ENCODE measurements at regions not wholly inside any gene's neighbourhood (a gene's known extent, or its start where the extent isn't known, plus 50 kb on each side); places are given as distances from the start of the nearest gene placed in this dataset.
"Not testable (repeated sequence)": the region's sequence is repeated elsewhere in the genome, so short reads cannot be mapped to it uniquely, and the experiment has no call there.

DNA sequence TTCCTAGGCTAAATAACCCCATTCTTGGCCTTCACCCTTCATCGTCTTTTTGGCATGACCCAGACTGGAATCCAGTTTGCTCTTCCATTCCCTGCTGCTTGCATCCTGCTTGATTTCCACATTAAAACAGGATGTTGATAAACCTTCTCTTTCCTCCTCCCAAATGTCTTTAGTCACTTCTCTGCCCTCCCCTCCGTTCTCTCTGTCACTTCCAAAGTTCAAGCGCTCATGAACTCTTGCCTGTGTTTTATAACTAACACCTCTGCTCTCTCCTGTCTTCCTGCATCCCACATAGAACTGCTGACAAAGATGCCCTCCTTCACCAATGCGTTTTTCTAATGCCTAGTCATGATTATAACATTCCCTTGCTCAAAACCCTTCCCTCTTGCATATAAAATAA lies 65.6 kb upstream of the SLC44A3 start:
- in situ Hi-C loops (cut with MboI; ENCODE audit: low pct_unique_long_range_greater_than_20kb, low sequenced_read_pairs, unreplicated experiment): no loop called here
- no peak for TF ChIP-seq CTCF (IDR thresholded peaks at IDR 0.05; ENCODE audit: extremely low read depth, insufficient read depth, missing control alignments)
- DNase-seq (ENCODE audit: low spot score): no peak

GRCh38 chr1:94754095-94754494 lies 66.1 kb upstream of the SLC44A3 start:
- in situ Hi-C loops (cut with MboI; ENCODE audit: low pct_unique_long_range_greater_than_20kb, low sequenced_read_pairs, unreplicated experiment): no loop called here
- TF ChIP-seq CTCF (IDR thresholded peaks at IDR 0.05; ENCODE audit: extremely low read depth, insufficient read depth, missing control alignments): no peak
- DNase-seq (ENCODE audit: low spot score): no peak

GRCh38 chr1:94753171-94753972 lies 66.8 kb upstream of the SLC44A3 start:
- in situ Hi-C loops (cut with MboI; ENCODE audit: low pct_unique_long_range_greater_than_20kb, low sequenced_read_pairs, unreplicated experiment): no loop called here
- TF ChIP-seq CTCF (IDR thresholded peaks at IDR 0.05; ENCODE audit: extremely low read depth, insufficient read depth, missing control alignments): no peak
- no peak for DNase-seq (ENCODE audit: low spot score)

GRCh38 chr1:94751483-94751882 lies 68.7 kb upstream of the SLC44A3 start:
- DNase-seq (ENCODE audit: low spot score); in situ Hi-C loops (cut with MboI; ENCODE audit: low pct_unique_long_range_greater_than_20kb, low sequenced_read_pairs, unreplicated experiment): not testable (repeated sequence)

GRCh38 chr1:94746635-94747525 lies 73.3 kb upstream of the SLC44A3 start:
- in situ Hi-C loops (cut with MboI; ENCODE audit: low pct_unique_long_range_greater_than_20kb, low sequenced_read_pairs, unreplicated experiment): no loop called here
- DNase-seq (ENCODE audit: low spot score): no peak
- TF ChIP-seq CTCF (IDR thresholded peaks at IDR 0.05; ENCODE audit: extremely low read depth, insufficient read depth, missing control alignments): no peak

- no peak for TF ChIP-seq CTCF (IDR thresholded peaks at IDR 0.05; ENCODE audit: extremely low read depth, insufficient read depth, missing control alignments)
- in situ Hi-C loops (cut with MboI; ENCODE audit: low pct_unique_long_range_greater_than_20kb, low sequenced_read_pairs, unreplicated experiment): no loop called here
- no peak for DNase-seq (ENCODE audit: low spot score)
Measured at GRCh38 chr1:94745742-94746141, 74.4 kb upstream of the SLC44A3 start.

- no peak for TF ChIP-seq CTCF (IDR thresholded peaks at IDR 0.05; ENCODE audit: extremely low read depth, insufficient read depth, missing control alignments)
- no peak for DNase-seq (ENCODE audit: low spot score)
- in situ Hi-C loops (cut with MboI; ENCODE audit: low pct_unique_long_range_greater_than_20kb, low sequenced_read_pairs, unreplicated experiment): no loop called here
Measured at GRCh38 chr1:94743862-94744261, 76.3 kb upstream of the SLC44A3 start.

All from GM13977 (cell line).